NCI-H187 (cell line): ENCODE measurements at regions not wholly inside any gene's neighbourhood (a gene's known extent, or its start where the extent isn't known, plus 50 kb on each side); places are given as distances from the start of the nearest gene placed in this dataset.

Source experiments
- DNase-seq, 2 experiments: peaks; one replicate each; lab custom pipeline; 2025; lab: John Stamatoyannopoulos, UW

DNA sequence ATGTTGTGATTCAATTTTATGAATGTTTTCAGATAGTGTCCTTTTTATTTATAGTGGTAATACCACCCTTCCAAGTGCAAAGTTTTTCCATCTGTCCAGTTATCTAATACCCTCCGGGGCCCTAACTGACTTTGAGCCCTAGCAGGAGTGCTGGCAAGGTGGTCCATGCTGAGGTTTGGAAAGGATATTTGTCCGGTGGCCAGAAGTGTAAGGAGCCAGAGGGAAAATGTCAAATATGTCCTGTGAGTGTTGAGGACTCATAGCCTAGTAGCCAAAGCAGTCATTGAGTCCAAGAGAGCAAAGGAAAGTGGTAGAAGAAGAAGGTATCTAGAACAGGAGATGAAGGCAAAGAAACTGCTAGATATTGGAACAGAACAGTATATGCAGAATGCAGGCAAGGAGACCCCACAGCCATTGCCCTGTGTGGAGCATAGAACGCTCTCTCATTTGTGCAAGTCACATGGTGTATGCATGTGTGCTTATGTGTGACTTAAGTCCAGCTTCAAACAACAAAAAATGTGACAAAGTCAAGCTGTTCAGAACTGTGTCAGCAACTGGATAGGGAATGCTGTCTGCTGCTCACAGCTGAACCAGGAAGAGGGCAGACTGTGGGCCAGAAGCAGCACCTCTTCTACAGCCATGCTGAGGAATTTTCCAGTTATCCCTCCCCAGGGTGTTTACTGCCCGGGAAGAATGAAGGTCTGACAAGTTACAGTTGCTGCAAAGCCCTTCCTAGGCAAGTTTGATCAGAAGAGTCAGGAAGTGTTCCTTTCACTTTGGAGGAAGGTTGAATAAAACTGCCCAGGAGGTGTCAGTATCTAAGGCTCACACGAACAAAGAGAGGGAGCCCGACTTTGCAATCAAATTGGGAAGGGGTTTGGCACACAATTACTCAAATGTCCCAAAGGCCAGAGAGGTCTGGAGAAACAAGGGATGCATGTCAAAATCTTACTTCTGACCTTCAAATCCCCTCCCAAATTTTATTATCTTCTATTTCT lies 463.3 kb upstream of the DMAC1 start:
- no peak for DNase-seq

DNA sequence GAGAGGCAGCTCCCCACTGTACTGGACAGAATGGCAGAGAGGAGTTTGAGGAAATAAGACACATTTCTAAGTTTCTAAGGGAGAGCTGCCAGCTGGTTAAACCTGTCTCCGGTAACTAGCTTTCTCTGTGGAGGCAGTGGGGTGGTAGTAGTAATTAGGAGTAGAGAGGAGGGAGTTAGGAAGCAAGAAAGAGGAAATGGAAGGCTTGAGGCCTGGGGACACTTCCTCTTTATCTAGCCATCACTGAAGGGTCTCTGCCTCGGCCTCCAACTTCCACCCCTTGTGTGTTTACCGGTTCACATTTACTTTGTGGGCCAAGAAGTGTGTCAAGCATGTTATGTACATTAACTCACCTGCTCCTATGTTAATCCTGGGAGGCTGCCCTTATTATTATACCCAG lies 462.2 kb upstream of the DMAC1 start:
- DNase-seq: no peak

DNA sequence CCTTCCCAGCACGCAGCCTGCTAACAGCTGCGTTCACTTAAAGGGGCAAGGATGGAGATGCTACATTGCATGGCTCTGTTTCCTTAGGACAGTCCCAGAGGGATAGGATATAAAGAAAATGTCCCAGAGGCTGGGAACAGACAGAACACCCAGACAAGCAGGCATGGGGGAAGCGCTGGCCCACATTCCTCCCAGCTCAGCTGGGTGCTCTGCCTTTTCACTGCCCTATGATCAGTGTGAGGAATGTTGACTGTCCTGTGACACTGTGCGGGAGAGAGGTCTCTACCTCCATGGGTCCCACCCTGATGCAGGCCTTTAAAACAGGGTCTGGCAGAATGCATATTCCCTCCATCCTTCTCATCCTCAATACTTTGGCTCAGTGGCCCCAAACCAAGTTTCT lies 459.4 kb upstream of the DMAC1 start:
- DNase-seq: no peak

DNA sequence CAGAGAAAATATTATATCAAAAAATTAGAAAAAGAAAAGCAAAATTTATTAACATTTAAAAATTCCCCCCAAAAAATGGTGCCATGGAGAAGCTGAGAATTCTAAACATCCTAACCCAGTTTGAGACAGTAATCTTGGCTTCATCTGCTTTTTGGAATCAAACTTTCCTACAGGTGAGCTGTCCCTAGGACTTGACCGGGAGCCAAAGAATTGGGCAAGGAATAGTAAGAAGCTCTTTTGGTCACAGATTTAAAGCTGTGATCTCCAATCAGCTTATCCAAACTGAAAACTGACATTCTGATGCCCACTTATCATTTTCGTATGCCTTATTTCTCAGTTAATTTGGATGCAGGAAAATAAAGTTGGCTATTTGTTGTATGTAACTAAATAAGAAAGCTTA lies 457.3 kb upstream of the DMAC1 start:
- DNase-seq: no peak

DNA sequence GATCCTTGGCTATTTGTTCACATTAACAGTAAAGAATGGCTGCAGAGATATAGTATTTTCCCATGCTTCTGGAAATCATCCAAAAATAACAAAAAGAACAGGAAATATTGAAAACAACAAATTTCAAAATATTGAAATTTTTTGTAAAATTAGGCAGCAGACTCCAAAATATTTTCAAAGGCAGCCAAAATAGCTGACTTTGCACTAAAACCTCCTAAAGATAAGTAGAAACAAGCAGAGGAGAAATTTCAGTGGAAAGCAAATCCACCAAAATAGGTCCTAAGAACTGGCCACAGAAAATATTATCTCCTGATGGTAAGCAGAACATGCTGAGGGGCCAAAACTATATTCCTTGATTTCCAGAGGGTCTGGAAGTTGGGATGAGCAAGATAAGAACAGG lies 456.3 kb upstream of the DMAC1 start:
- DNase-seq: no peak

DNA sequence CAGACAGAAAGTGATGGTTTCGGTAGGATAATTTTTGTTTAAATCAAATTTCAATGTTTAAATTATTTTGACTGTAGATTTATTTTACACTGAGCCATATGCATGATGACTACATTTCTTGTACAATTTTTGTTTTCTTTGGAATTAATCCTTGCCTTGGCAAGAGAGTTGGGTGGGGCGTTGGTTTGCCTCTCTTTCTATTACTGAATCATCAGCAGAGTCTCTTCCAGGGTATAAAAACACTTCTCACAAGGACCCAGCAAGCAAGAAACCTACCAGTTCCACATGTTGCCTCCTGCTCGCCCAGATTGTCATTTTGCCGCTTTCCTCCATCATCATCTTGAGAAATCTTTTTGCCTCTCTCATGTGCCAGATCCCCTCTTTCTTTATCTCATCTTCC lies 455.0 kb upstream of the DMAC1 start:
- DNase-seq: no peak

DNA sequence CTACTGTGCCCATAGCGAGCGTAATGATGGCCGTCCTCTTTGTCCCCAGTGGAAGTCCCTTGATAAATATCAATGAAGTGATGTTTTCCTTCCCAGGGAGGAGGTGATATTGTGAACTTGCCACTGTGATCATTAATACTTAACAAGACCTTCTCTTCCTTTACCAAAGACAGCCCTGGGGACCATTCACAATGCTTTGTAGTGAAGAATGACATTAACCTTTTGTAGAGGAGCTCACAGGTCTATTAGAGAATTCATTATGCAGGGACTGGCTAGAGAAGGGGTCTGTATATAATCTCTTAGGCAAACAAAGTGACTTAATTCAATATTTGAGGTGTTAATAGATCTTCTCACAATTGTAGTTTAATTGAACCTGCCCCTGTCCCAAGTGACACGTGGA lies 452.9 kb upstream of the DMAC1 start:
- DNase-seq: no peak

DNA sequence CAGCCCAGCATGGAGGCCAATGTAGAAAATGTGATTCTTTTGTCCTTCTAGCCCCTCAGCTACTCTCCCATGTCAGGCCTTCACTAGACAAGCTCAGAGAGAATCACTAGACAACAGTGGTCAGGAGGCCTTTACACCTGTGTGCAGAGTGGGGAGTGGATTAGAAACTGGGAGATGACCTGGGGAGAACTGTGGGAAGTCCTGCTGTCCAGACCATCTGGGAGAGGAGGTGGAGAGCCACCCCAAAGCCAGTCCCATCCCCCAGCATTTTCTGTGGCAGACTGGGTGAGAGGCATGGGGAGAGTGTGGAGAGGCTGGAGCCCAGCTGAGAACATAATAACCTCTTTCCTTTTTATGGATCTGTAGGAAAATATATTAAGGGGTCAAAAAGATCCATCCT lies 452.0 kb upstream of the DMAC1 start:
- DNase-seq: no peak

DNA sequence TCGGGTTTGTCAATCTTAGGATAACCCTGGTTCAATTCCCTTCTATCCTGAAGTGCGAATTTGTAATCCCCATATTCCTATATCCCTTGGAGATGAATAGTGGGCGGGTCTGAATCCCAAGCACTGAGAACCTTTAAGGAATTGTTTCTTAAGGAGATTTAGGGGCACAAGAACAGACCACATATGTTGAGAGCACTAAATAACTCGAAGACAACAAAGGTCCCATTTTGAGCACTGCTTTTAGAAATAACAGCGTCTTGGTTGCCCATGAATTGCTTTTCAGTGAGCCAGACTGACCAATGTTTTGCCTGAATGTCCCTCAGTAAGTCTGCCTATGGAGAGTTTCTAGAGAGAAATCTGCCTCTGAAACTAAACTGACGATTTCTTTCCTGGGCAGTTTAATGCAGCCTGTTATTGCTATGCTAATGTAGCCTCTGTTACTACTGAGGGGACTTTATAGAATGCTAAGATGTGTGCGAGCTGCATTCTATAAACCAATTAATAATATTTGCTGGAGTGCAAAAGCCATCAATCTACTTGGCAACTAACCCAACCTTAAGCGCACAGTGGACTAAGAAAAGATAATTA lies 445.0 kb upstream of the DMAC1 start:
- no peak for DNase-seq

DNA sequence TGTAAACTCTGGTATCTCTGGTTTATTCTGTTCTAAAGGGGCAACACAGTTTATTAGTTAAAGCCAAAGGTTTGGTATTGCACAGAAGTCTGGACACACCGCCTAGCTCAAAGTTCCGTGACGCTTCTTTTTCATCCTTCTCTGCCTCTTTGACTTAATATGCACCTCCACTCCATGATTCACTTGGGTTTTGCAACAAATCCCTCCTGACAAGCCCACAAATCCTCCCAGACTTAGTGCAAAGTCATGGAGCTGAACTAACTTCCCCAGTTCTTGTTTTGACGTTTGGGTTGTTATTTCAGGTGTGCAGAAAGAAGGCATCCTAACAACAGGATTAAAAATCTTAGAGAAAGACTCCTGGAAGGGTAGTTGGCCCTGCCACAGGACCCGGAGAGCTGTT lies 441.6 kb upstream of the DMAC1 start:
- no peak for DNase-seq

DNA sequence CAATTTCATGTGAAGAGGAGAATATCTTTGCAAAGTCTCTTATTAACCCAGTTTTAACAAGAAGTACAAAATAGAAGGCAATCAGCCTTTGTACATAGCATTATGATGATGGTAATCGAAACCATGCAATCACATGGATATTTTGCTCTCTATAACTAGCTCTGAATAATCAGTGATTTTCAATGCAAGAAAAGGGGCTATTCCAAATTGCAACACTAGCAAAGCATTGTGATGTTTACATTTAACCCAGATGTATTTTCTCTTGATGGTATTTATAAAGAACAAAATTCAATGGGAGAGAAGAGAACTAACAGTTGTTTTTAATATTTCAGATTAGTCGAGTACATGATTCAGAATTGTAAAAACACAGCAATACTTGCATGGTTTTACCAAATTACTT lies 437.5 kb upstream of the DMAC1 start:
- no peak for DNase-seq

DNA sequence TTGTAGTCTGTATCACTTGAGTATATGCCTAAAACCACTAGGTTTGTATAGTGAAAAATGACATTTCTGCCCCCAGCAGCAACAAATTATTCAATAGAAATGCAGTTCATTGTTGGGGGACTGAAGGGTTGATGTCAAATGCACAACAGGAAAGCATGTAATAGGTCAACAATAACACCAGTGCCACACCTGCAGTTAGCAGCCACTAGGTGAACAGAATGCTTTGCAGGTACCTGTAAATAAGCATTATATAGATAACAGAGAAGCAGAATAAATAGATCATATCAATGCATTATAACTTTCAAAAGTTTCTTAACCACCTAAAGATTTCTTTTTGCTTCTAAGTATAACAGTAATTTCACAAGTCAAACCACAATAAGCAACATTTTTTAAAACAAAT lies 435.9 kb upstream of the DMAC1 start:
- DNase-seq: no peak

DNA sequence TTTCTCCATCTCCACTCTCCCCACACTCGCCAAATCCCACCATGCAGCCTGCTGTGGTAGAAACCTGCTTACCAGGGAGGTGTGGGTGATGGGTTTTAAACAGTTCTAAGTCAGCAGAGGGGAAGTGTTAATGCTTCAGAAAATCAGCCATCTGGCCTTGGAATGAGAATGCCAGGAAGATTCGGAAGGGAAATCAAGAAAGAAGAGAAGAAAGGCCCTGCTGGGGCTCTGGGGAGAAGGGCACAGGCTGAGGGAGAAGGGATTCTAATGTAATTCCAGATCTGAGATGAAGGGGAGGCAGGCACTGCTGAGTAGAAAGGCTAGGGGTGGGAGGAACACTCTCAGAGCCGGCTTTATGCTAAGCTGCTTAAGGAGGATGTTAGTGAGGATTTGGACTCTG lies 434.7 kb upstream of the DMAC1 start:
- DNase-seq: no peak

DNA sequence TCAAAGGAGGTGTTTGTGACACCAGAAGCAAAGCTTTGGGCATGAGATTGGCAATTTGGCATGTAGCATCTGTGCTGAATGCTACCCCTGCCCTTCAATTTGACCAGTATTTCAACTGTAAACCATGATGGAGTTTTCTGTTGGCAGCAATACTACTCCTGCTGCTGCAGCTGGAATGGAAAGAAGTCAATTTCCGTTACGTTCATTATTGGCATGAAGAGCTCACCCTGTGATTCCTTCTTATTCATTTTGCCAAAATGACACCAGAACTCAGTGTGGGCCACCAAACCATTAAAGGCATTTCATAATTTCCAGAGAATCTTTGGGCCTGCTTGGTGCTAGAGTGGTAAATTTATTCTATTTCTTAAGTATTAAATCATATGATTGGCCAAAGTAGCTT lies 433.1 kb upstream of the DMAC1 start:
- DNase-seq: no peak

DNA sequence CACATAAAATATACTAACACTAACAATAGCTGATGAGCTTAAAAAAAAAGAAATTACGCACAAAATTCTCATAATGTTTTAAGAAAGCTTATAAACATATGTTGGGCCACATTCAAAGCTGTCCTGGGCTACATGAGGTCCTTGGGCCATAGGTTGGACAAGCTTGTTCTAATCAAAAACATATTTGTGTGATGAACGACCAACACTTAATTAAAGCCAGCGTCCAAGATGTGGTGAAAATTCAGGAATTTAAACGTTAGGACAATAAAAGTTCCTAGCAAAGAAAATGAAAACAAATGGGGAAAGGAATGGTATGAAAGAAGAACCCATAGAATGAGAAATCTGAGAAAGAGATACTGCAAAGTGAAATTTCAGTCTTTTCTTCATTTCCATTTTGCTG lies 429.6 kb upstream of the DMAC1 start:
- DNase-seq: no peak

DNA sequence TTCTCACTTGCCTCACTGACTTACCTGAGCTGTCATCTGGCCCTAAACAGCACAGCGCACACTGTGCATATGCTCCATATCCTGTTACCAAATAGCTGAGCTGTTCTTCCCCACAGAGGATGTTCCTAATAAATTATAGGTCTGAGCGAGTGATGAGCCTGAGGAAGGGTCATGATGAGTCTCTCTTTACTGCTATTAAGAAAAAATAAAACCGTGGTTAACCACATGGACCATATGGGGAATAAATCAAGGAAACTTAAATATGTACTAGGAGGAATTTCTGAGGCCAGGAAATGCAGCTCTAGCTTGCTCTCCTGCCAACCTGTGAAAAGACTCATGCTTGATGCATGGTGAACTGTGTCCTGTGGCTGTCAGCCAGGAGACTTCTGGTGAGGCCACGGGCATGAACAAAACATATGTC lies 424.8 kb upstream of the DMAC1 start:
- no peak for DNase-seq

DNA sequence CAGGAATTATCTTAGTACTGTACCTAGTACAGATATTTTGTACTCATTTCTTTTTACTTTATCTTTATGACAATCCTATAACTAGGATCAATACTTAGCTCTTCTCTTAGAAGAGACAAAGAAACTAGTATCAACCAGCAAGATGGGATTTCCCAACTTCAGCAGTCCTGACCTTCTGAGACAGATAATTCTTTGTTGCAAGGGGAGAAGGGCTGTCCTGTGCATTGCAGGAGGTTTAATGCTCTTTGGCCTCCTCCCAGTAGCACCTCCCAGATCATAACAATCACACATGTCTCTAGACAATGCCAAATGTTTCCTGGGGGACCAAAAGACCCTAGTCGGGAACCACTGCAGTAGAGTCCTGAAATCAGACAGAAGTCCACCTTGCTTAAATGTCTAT lies 424.3 kb upstream of the DMAC1 start:
- no peak for DNase-seq

DNA sequence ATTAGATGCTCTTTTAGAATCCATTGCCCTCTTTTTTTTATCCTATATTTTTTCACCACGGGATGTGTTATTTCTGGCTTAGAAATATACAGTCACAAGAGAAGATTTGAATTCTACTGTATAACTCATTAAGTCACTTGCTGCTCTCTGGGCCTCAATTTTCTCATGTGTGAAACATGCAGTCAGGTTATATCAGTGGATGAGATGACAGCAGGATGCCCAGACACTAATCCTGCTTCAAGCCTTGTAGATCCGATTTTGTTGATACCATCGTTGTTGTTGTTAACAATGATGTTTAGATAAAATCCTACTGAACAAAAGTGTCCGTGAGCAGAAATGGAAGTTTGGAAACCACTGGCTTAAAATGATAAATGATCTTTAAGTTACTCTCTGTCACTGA lies 421.9 kb upstream of the DMAC1 start:
- no peak for DNase-seq

DNA sequence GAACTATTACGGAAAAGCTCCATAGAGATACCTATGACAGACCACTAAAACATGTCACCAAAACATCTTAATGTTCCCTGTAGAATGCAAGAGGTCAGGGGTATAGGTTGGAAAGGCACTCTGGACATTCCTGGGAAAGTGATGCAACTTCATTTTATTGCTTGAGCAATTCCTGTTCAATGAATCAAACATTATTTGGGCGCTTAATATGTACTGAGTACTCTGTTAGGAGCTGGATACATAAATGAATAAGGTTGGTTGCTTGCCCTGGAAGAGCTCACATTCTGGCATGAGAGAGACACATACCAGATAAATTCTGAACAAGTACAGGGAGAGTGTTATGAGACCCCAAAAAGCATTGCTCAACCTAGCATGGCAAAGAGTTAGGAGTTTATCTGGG lies 408.9 kb upstream of the DMAC1 start:
- no peak for DNase-seq

DNA sequence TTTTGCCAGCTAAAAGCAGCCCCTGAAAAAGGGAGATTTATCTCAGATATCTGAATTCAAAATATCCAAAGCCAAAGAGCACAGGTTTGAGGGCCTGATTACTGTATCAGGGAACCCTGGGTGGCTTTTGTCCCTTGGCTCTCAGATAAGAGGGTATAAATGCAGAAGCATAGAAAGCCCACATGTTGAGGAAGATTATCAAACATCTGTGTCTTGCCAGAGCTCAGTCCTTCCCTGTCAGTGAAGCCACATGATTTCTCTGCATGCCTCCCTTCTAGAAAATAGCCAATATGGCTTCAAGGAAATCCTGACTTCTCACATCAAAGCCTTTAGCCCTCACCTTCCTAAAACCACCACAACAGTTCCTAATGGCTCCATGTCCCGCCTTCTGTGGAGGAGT lies 408.0 kb upstream of the DMAC1 start:
- DNase-seq: no peak

DNA sequence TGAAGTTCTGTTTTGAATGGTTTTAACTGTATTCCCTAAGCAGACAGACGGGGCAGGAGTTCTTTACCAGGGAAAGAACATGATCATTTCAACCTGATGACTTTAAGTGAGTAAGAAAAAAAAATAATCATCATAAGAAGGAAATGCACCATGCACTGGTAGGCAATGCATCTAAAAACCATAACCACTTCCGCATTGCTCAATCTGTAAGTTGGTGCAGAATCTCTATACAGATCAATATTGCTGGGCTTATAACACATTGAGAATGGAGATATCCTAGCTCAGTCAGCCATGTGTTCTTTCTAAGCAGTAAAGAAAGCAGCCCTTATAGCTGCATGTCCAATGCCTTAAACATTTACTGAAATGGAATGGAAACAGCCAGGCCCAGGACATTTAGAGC lies 407.1 kb upstream of the DMAC1 start:
- DNase-seq: no peak

DNA sequence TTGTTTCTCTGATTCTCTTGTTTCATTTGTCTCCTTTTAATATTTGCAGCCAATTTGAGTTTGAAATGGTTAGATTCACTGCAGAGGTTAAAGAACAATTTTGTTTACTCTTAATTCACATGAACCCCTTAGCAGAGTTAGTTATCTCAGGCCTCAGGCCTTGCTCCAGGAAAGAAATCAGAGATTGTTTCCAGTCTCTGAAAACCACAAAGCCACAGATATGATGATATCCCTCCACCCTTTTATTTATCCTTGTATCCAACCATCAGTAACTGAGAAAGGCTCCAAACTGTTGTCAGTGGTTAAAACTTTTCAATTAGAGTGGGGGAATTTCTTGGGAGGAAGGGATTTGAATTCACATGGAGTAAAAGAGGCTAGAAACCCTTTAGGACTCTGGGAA lies 406.0 kb upstream of the DMAC1 start:
- no peak for DNase-seq

DNA sequence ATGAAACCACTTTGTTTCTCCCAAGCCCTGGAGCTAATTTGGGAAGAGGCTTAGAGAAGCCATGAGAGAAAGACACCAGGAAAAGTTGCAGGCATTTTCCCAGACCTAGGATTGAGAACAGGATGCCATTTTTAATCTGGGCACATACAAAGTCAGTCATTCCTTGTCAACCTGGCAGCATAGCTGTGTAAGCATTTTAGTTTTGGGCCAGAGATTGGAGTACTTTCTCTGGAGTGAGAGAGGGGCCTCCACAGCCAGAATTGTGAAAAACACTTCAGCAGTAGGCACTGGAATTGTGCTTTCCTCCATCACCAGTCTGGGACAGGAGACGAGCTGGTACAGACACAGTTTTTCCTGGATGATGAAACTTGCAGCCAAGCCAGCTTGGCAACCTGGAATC lies 390.3 kb upstream of the DMAC1 start:
- DNase-seq: no peak
